HG03108 (cell line): ENCODE measurements at regions not wholly inside any gene's neighbourhood (a gene's known extent, or its start where the extent isn't known, plus 50 kb on each side); places are given as distances from the start of the nearest gene placed in this dataset.

ENCODE experiments used
- ATAC-seq: cut with Tn5 transposase; IDR thresholded peaks from one replicate; pipeline ENCODE4 v1.9.1; 2021; ENCODE audit warnings: moderate library complexity; ENCODE audit not compliant: unreplicated experiment

DNA sequence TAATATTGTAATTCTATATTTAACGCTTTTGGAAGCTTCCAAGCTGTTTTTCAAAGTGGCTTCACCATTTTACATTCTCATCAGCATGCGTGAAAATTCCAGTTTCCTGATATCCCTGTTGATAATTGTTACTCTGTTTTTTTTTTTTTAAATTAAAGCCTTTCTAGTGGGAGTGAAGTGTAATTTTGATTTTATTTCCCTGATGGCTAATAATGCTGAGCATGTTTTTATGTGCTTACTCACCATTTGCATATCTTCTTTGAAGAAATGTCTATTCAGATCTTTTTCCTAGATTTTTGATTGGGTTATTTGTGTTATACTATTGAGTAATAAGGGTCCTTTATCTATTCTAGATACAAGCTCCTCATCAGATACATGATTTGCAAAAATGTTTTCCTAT, 382.8 kb upstream of the HS6ST1 start:
- no peak for ATAC-seq

DNA sequence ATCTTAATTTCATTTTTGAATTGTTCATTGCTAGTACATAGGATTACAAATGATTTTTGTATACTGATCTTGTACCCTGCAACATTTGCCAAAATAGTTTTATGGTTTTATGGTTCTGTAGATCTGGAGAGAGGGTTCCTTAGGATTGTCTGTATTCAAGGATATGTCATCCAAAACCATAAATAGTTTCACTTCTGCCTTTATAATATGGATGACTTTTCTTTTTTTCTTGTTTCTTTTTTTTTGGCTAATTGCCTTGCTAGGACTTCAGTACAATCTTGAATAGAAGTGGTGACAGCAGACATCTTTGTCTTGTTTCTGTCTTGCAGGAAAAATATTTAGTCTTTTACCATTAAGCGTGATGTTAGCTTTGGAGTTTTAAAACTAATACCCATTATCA, 383.9 kb upstream of the HS6ST1 start:
- no peak for ATAC-seq

DNA sequence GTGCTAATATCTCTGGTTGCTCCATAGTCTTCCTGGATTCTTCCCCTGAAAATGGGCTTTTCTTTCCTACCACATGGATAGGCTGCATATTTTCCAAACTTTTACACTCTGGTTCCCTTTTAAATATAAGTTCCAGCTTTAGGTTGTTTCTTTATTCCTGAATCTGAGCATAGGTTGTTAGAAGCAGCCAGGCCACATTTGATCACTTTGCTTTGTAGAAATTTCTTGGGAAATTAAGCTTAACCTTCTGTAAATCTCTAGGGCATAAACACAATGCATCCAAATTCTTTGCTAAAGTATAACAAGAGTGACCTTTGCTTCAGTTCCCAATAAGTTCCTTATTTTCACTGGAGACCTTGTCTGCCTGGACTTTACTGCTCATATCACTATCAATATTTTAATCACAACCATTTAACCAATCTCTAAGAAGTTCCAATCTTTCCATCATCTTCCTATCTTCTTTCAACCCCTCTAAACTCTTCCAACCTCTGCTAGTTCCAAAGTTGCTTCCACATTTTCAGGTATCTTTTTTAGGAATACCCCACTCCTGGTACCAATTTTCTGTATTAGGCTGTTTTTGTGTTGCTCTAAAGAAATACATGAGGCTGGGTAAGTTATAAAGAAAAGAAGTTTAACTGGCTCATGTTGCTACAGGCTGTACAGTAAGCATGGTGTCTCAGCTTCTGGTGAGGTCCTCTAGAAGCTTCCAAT, 389.6 kb upstream of the HS6ST1 start:
- no peak for ATAC-seq

DNA sequence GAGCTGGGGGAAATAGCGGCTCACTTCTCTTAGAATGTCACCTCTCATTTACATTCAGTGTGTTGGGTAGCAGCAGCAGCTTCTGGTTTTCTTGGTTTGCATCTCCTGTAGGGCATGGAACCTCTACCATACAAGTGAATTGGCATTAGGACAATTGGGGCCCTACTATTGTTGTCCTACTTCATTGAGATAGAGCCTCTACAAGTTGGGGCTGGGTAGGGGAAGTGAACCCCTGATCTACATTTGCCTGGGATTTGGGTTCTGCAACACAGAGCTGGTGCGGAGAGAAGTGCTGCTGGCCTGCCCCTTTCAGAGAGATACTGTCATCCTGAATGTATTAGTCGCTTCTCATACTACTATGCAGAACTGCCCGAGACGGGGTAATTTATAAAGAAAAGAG, 391.6 kb upstream of the HS6ST1 start:
- ATAC-seq, result no peak

DNA sequence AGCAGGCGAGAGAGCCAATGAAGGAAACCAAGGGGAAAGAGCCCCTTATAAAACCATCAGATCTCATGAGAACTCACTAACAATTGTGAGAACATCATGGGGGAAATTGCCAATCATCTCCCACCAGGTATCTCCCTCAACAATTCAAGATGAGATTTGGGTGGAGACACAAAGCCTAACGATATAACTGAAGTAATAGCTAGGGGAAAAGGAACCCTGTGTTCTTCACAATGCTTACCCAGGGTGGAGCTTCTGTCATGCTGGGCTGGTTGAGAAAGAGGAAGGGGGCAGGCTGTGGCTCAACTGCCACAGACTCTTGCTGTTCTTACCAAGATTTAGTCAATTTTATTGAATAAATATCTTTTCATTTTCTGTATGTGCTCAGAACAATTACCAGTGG, 392.1 kb upstream of the HS6ST1 start:
- no peak for ATAC-seq

DNA sequence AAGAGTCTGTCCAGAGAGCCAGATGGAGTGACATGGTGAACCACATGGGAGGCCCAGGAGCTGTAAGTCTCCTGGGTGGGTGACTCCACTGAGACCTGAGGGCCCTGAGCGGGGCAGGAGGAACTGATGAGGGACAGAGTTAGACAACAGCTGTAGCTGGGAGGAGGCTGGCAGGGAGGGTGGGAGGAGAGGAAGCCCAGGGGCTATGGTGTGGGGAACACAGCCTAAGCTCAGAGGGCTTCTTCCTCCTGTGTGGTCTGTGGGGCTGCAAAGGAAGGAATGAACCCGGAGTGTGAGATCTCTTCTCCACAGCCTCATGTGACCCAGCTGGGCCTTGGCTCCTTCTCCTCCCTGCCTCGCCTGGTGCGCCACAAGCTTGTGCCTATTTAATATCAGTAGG, 395.6 kb upstream of the HS6ST1 start:
- ATAC-seq, result no peak

DNA sequence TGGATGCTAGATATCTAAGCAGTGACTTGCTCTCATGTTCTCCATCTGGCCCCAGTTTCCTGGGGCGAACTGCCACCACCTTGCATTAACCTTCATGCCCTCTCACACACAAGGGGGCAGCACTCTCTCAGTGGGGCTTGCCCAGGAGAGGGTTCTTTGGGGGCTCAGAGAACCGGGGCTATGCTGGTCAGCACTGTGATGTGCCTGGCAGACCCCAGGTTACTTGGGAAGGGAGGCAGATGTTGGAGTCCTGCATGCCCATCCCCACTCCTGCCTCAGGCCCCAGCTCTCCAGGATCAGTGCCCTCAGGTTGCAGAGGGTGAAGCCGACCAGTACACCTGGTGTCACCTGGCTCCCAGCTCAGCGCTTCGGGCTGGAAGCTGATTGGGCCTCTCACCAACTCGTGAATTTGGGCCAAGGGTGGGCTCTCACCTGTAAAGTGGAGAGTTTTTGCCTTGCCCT, 396.2 kb upstream of the HS6ST1 start:
- ATAC-seq, result no peak

DNA sequence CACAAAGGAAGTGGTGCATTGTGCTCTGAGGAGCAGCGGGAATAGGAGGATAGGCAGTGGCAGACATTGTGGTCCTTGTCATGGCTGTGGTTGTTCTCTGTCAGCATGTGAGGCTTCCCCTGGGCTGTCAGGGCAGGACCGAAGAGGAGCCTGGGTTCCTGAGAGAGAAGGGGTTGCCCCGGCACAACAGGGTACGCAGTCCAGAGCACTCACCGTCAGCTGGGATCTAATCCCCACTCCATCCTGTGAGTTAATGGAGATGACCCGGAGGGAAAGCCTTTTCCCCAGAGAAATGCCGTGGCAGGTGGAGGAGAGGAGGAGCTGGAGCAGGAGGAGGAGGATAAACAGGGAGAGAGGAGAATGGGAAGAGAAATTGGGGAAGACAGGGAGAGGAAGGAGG, 396.7 kb upstream of the HS6ST1 start:
- ATAC-seq, result no peak

DNA sequence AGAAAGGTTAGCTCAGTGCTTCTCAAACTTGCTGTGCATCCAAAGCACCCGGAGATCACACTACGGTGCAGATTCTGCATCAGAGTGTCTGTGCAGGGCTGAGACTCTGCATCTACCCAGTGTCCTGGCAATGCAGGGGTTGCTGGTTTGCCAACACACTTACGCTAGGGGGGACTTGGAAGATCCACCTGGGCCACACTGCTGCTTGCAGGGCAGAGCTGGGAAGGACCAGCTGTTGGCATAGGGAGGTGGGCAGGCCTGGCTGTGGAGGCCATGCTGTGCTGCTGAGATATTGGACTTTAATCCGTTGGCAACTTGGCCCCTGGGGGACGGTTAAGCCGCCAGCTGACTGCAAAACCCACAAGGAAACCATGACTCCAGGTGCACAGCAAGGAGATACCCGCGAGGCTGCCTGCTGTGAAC, 397.6 kb upstream of the HS6ST1 start:
- no peak for ATAC-seq

DNA sequence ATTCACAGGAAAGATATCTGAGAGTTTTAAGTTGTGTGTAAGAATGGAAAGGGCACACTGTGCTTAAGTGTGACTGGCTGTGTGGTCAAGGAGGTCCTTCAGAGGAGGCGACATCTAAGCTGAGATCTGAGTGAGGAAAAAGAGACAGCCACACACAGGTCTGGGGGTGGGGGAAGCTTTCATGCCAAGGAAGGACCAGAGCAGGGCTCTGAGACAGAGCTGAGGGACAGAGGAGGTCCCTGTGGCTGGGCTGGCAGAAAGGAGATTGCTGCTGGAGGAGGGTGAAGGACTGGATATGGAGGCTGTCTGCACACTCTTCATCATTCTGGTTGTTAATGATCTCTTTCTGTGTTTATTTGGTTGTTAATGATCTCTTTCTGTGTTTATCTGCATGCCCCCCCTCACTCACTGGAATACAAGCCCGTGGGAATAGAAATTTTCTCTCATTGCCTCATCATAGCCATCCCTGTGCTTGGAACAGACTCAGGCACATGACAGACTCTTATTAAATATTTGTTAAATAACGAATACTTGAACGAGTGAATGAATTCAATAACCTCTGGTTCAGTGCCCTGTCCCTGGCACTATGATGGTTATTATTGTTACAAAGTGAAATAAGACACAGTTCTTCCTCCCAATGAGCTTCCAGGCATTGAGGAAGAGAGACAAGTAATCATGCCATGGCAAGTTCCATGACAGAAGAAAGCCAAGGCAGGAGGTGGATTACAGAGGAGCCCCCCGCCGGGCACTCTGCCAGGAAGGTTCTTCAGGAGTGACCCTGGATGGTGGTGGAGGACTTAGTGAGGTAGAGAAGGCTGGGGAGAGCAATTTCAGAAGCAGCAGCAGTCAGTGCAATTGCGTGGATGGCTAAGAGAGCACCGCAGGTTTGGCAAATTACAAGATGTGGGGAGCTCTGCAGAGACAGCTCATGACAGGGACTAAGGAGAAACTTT, 399.4 kb upstream of the HS6ST1 start:
- ATAC-seq, result no peak

DNA sequence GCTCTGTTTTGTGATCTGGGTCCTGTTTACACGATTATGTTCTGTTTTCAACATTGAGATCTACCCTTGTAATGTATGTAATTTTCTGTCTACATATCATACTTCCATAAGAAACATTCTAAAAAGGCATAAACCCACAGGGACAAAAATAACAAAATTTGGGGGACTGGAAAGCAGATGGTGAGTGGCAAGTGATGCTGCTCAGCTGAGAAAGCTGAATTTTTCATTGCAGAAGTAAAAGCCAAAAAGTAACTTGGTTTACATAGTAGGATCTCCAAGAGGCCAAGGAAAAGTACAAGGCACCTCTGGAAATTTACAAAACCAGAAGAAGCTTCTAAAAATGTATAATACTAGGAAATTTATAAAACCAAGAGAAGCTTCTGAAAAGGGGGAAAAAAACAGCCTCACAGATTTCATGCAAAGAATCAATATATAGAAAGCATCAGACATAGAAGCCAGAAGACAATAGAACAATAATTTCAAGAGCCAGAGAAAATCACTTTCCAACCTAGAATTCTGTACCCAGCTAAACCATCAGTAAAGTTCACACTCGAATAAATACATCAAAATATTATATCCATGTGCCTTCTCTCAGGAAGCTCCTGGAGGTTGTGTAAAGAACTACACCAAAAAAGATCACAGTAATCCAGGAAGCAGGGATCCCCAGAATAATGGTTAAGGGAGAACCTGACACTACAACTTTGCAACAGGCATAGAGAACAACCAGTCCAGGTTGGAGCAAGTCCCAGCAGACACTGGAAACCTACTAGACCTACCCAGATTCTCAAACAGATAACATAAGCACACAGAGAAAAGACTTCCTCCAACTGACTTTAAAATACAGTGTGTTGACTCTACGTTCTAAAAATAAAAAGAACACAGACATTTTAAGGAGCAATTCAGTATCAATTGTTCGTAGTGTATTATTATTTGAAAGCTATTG, 401.7 kb upstream of the HS6ST1 start:
- no peak for ATAC-seq

DNA sequence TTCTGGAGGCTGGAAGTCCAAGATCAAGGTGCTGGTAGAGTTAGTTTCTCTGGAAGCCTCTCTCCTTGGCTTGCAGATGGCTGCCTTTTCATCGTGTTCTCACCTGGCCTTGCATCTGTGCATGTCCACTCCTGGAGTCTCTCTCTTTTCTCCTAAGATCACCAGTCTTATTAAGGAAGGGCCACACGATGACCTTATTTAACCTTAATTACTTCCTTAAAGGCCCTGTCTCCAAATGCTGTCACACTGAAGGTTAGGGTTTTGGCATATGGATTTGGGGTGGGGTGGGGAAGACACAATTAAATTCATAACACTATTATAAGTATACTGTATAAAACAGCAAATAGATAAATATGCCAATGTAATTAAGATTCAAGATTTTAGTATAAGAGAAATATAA, 402.4 kb upstream of the HS6ST1 start:
- no peak for ATAC-seq

DNA sequence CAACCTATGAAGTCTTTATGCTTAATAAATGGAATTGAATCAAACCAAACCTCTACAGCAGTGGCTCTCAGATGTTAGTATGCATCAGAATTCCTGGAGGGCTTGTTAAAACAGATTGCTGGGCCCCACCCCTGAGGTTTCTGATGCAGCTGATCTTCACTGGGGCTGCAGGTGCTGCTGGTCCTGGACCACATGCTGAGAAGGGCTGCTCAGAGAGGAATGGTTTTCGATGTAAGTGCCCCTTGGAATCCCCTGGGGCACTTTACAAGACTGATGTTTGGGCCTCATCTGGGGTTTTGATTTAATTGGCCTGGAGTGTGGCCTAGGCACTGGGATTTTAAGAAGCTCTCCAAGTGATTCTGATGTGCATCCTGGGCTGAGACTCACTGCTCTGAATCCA, 403.8 kb upstream of the HS6ST1 start:
- ATAC-seq, result no peak

DNA sequence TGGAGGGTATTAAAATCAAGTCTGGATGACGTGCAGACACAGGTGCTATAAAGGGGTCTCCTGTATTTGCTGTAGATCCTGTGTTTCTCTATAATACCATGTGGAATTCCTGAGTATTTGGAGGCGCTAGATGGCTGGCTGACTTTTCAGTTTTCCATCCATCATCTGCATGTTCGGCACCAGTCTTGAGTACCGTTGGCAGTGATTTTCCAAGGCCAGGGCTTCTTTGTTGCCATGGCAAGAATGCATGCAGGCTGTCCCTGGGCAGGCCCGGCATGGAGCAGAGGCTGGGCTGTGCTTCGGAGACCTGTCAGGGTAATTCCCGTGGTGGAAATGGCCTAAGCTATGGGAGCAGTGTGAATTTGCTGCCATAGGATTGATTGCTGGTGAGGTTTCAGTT, 405.9 kb upstream of the HS6ST1 start:
- ATAC-seq, result no peak

DNA sequence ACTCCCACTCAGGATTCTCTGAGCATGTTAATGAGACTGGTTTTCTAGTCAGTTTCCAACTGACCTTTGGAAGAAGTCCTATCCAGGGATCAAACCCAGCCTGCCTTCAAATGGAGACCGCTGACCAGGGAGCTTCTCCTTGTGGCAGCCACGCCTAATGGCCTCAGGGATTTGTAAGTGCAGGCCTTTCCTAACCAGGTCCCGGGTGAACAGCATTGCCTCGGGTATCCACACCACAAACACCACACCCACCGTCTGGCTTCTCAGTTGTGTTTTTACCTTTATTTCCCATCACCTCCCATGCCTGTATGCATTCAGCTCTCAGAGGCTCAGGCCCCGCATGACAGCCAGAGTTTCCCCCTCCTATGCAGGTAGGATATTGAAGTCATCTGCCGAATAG, 406.3 kb upstream of the HS6ST1 start:
- ATAC-seq, result no peak

DNA sequence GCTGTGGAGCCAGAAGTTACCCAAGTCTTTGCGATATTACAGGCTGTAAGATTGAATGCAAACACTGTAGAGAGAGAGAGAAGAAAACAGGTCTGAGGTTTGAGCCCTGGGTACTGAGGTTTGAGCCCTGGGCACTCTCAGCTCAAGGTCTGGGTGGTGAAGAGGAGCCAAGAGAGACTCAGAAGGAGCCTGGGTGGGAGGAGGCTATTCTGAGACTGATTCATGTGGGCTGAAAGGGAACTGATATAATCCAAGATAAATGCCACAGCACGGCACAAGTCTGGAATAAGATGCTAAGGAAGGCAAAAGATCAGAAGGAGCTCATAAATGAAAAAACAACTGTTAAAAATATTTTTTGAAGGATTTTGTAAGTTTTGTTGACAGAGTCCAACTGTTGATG, 407.6 kb upstream of the HS6ST1 start:
- ATAC-seq, result no peak

DNA sequence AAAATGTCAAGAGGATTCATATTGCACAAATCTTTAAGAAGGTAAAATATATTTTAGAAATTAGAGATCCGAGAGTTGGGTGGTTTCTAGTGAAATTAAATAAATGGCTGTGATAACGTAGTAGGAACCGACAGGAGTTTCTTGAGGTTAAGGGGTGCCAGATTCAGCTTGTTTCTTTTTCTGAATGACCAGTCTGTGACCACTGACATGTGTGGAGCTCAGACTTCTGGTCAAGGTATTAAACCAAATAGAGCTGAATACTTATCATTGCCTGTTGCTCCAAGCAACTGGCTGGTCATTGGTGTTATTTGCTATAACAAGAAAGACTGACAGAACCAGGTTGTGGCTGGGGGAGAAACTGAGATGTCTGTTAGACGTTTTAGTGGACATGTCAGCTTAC, 408.2 kb upstream of the HS6ST1 start:
- ATAC-seq, result no peak

DNA sequence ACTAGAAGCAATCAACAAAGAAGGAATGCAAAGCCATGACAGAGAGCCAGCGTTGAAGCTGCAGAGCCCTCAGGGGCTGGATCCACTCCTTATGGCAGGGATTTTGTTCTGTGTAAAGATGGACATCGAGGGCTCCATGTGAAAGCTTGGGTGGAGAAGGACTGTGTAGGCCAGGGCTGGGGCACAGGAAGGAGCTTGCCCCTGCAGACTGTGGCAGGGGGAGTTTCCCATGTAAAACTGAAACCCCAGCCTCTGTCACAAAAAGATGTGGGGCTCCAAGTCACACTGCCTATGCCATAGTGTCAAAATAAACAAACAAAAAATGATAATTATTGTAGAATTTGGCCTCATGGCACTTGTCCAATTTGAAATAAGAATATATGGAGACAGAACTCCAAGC, 408.7 kb upstream of the HS6ST1 start:
- ATAC-seq, result peak; percentile 84

DNA sequence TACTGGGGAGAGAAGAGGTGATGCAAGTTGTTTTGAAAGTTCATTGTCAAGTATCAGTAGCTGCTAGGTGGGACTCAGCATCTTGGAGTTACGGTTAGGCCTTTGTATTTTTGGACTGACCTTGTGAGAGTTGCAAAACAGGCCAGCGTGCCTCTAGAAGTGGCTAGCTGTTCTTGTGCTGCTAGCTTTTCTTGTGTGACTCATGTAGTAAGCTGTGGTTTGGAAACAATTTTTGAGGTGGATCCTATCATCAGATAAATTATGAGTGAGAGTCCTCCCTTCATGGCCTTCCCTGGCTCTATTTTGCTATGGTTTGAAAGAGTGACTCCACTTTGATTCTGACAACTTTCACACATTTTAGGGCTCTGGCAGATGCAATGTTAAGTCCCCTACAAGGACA, 409.2 kb upstream of the HS6ST1 start:
- peak; percentile 45 for ATAC-seq

DNA sequence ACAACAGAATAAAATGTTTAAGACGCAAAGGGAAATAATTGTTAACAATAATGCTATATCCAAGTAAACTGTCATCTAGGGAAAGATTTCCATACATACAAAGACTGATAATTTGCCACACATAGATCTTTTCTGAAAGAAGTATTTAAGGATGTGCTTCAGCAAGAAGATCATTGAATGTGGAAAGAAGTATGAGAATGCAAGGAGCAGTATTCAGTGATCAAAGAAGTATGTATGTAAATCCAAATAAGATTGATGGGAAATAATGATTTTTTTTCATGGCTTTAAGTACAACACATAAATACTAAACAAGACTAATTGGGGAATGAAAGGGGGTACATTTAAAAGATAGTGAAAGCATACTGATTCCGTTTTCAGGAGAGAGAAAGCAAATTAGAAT, 410.4 kb upstream of the HS6ST1 start:
- no peak for ATAC-seq

DNA sequence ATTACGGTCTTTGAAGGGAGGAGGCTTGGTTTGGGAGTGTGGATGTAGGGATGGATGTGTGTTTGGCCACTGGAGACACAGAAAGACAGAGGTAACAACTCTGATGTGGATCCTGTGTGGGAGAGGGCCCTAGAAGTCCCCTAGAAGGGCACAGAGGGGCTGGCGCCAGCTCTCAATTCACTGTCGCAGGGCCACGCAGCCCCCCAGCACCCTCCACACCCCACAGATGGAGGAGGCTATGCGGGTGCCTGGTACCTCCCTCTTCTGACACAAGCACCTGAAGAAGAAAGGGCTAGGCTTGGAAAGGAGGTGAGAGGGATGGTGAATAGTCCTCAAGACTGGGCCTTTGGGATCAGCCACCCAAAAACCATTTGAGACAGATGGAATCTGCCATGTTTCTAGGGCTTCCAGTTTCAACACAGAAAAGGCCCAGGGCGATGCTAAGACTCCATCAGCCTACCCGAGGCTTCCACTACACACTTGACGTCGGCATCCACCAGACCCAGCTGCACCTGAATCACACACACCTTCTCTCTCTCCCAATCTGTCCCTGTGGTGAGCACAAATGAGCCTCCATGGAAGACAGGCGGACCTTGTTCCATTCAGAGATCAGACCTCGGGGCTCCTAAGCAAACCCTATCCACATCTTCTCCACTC, 413.5 kb upstream of the HS6ST1 start:
- ATAC-seq, result no peak
